HCT116 (cell line): ENCODE measurements at regions not wholly inside any gene's neighbourhood (a gene's known extent, or its start where the extent isn't known, plus 50 kb on each side); places are given as distances from the start of the nearest gene placed in this dataset.

Experiments
- ATAC-seq: fragments of 200-7000 bp; cut with Tn5 transposase; 2 replicates; pipeline ENCODE4 v1.9.1; 2020; ENCODE audit warnings: mild to moderate bottlenecking, moderate library complexity
- BruUV-seq: library from RNA; stranded (reverse); fragments of 400-500 nt; replicated peaks from 2 replicates; lab custom pipeline; 2021; lab: Mats Ljungman, UMichigan
- CTCF ChIA-PET: fragments of 300-600 bp; sonication (Branson Sonifier 250); formaldehyde crosslinking; loops from one replicate; lab custom pipeline; 2021; ENCODE audit warnings: antibody characterized with exemption; lab: Charles Lee
- POLR2A ChIA-PET: fragments of 300-600, 350-600 bp; sonication (Branson Sonifier 250); formaldehyde crosslinking; loops from one replicate; lab custom pipeline; 2021; ENCODE audit warnings: antibody characterized with exemption; lab: Charles Lee
- RAD21 ChIA-PET, 2 experiments: fragments of 300-600 bp; sonication (Branson Sonifier 250); formaldehyde crosslinking; loops; one replicate each; lab custom pipeline; 2023; ENCODE audit warnings: low total read pairs in 2 of 2; ENCODE audit not compliant: uncharacterized antibody in 2 of 2, unreplicated experiment in 2 of 2, low non-redundant PET in 1 of 2; lab: Charles Lee
- DNase-seq: peaks from one replicate; pipeline ENCODE4 v3.0.0-alpha.2; 2010; ENCODE audit warnings: low read depth, low spot score
- H2AFZ ChIP-seq: fragments of 200-600 bp; shearing (Covaris generic), sonication (generic); 2 replicates; pipeline ENCODE4 v1.6.1; 2017; ENCODE audit warnings: low read depth, mixed run types, mixed read lengths, antibody characterized with exemption, low read length; ENCODE audit not compliant: poor library complexity, severe bottlenecking
- H3K27ac ChIP-seq: 2 replicates; pipeline ENCODE4 v1.5.1; 2012; ENCODE audit warnings: low read depth, low read length
- H3K27me3 ChIP-seq: fragments of 200-600 bp; sonication (generic); 2 replicates; pipeline ENCODE4 v1.6.1; 2016; ENCODE audit warnings: mixed run types, low read length, mixed read lengths; ENCODE audit not compliant: insufficient read depth
- H3K36me3 ChIP-seq, 2 experiments: fragments of 200-500 bp in 1 of 2; fragments of 200-600 bp in 1 of 2; sonication (Bioruptor generic) in 1 of 2; sonication (generic) in 1 of 2; 2 replicates each; pipeline versions ENCODE4 v1.5.1 to v1.6.1; 2014 to 2016; ENCODE audit warnings: low read length in 2 of 2, inconsistent platforms in 1 of 2, mixed read lengths in 1 of 2, mixed run types in 1 of 2; ENCODE audit not compliant: insufficient read depth in 2 of 2, control insufficient read depth in 1 of 2
- H3K4me1 ChIP-seq, 2 experiments: fragments of 200-600 bp in 1 of 2; sonication (generic) in 1 of 2; 2 replicates each; pipeline versions ENCODE4 v1.5.1 to v1.6.1; 2012 to 2017; ENCODE audit warnings: low read length in 2 of 2, inconsistent platforms in 1 of 2, mild to moderate bottlenecking in 1 of 2, mixed read lengths in 1 of 2, mixed run types in 1 of 2, moderate library complexity in 1 of 2; ENCODE audit not compliant: insufficient read depth in 2 of 2, control insufficient read depth in 1 of 2
- H3K4me2 ChIP-seq: fragments of 200-600 bp; sonication (generic); 2 replicates; pipeline ENCODE4 v1.6.1; 2017; ENCODE audit warnings: mixed run types, low read length, mixed read lengths
- H3K4me3 ChIP-seq, 2 experiments: fragments of 200-600 bp in 1 of 2; sonication (generic) in 1 of 2; replicated peaks in 1 of 2; 2 replicates each; pipeline ENCODE4 v1.5.1; 2011 to 2016; ENCODE audit warnings: low read length in 2 of 2, control low read depth in 1 of 2, low read depth in 1 of 2, mild to moderate bottlenecking in 1 of 2, mixed read lengths in 1 of 2, mixed run types in 1 of 2
- H3K79me2 ChIP-seq: fragments of 200-600 bp; sonication (generic); 2 replicates; pipeline ENCODE4 v1.6.1; 2017; ENCODE audit warnings: mild to moderate bottlenecking, mixed run types, low read length, moderate library complexity, mixed read lengths; ENCODE audit not compliant: insufficient read depth
- H3K9ac ChIP-seq: fragments of 200-600 bp; sonication (generic); 2 replicates; pipeline ENCODE4 v1.6.1; 2016; ENCODE audit warnings: low read length, mixed read lengths
- H3K9me2 ChIP-seq: fragments of 200-600 bp; sonication (generic), shearing (Covaris generic); 2 replicates; pipeline ENCODE4 v1.6.1; 2017; ENCODE audit warnings: mixed run types, mild to moderate bottlenecking, moderate library complexity; ENCODE audit not compliant: insufficient read depth
- H3K9me3 ChIP-seq, 2 experiments: fragments of 200-500 bp in 1 of 2; fragments of 200-600 bp in 1 of 2; sonication (Bioruptor generic) in 1 of 2; sonication (generic) in 1 of 2; 2 replicates each; pipeline ENCODE4 v1.6.1; 2014 to 2017; ENCODE audit warnings: low read length in 2 of 2, mixed read lengths in 2 of 2, inconsistent platforms in 1 of 2, low read depth in 1 of 2, mild to moderate bottlenecking in 1 of 2, mixed run types in 1 of 2, moderate library complexity in 1 of 2; ENCODE audit not compliant: control insufficient read depth in 1 of 2, insufficient read depth in 1 of 2
- H4K20me1 ChIP-seq: fragments of 200-600 bp; sonication (generic), shearing (Covaris generic); 2 replicates; pipeline ENCODE4 v1.6.1; 2017; ENCODE audit warnings: mixed run types, mild to moderate bottlenecking, moderate library complexity; ENCODE audit not compliant: insufficient read depth
- CBX3 ChIP-seq: IDR thresholded peaks from 2 replicates; pipeline ENCODE4 v1.6.1; 2012; ENCODE audit warnings: low read depth
- EZH2 ChIP-seq: fragments of 200-600 bp; sonication (generic); IDR thresholded peaks from 2 replicates; pipeline ENCODE4 v1.6.1; 2017; ENCODE audit warnings: antibody characterized with exemption, mixed run types
- FOSL1 ChIP-seq: IDR thresholded peaks from 2 replicates; pipeline ENCODE4 v1.6.1; 2012; ENCODE audit warnings: low read depth
- POLR2AphosphoS5 ChIP-seq: IDR thresholded peaks from 2 replicates; pipeline ENCODE4 v1.6.1; 2011; ENCODE audit warnings: mild to moderate bottlenecking, low read depth, low read length, moderate library complexity
- SIN3A ChIP-seq: IDR thresholded peaks from 2 replicates; pipeline ENCODE4 v1.6.1; 2012; ENCODE audit warnings: low read depth
- SP1 ChIP-seq: IDR thresholded peaks from 2 replicates; pipeline ENCODE4 v1.6.1; 2012; ENCODE audit warnings: low read depth
- SRF ChIP-seq: IDR thresholded peaks from 2 replicates; pipeline ENCODE4 v1.6.1; 2012; ENCODE audit warnings: low read depth
- ZNF274 ChIP-seq: fragments of 200-500 bp; sonication (Bioruptor generic); IDR thresholded peaks from 2 replicates; pipeline ENCODE4 v1.6.1; 2014; ENCODE audit warnings: mild to moderate bottlenecking, low read depth, low read length, inconsistent platforms
- intact Hi-C: fragments of 100-400 bp; cut with micrococcal nuclease; formaldehyde crosslinking; loops from 2 replicates; pipeline ENCODE4 v1.10.0; 2022
- TF ChIP-seq, protein P1 (sequence below): IDR thresholded peaks from 2 replicates; pipeline ENCODE4 v1.6.1; 2012; ENCODE audit warnings: low read depth
- TF ChIP-seq, protein P2 (sequence below): IDR thresholded peaks from 2 replicates; pipeline ENCODE4 v1.6.1; 2011; ENCODE audit warnings: mild to moderate bottlenecking, low read length, moderate library complexity; ENCODE audit not compliant: insufficient replicate concordance; ENCODE audit errors: extremely low read depth
- TF ChIP-seq, protein P3 (sequence below): IDR thresholded peaks from 2 replicates; pipeline ENCODE4 v1.6.1; 2012

DNA sequence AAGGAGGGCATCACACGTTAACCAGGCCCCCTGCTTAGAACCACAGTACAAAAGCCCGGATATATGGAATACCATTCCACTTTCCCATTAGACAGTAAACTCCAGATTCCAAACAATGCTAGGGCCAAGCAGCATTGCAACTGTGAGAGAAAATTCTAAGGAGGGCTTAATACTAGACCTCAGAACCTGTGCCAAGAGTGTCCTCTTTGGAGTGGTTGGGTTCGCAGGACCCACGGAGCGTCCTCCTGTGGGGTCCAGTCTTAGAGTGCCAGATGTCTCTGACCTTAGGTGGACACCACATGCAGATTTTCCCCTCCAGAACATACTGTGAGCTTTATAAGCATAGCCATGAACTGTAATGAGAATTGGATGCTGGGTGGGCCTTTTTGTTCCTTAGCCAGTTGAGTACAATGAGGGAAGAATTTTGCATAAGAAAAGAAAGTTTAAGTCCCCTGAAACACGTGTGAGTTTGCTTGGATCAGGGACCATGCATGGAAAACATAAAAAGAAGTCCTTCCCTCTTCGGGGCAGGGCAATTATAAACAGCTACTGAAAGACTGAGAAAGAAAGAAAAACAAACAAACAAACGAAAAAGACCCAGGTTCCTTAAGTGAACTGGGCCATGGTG is 325.7 kb downstream of the NEK10 start:
- RAD21 ChIA-PET = no interaction called here
- no TSS peak for BruUV-seq

More for the DNA sequence above, 325.7 kb downstream of the NEK10 start:
- Histone ChIP-seq H3K9ac (no peak overlapping the region), H3K9me3 (no peaks in the 10 kb centered on the region), H4K20me1 (no peaks in the 10 kb centered on the region), H3K27ac (no peak overlapping the region), H3K79me2 (no peaks in the 10 kb centered on the region), H3K9me2 (no peaks in the 10 kb centered on the region), H3K4me2 (no peak overlapping the region), H3K4me1 (no peaks in the 10 kb centered on the region), H3K27me3 (no peaks in the 10 kb centered on the region), H3K4me3 (no peak overlapping the region), H3K36me3 (no peaks in the 10 kb centered on the region), H2AFZ (no peak overlapping the region)
- no peak for ATAC-seq
- TF ChIP-seq SP1 (no peak), ZNF274 (no peak), SRF (no peak), EZH2 (no peak), POLR2AphosphoS5 (no peak), CBX3 (no peak), SIN3A (no peak), FOSL1 (no peak)
- TF ChIP-seq, protein P1, sequence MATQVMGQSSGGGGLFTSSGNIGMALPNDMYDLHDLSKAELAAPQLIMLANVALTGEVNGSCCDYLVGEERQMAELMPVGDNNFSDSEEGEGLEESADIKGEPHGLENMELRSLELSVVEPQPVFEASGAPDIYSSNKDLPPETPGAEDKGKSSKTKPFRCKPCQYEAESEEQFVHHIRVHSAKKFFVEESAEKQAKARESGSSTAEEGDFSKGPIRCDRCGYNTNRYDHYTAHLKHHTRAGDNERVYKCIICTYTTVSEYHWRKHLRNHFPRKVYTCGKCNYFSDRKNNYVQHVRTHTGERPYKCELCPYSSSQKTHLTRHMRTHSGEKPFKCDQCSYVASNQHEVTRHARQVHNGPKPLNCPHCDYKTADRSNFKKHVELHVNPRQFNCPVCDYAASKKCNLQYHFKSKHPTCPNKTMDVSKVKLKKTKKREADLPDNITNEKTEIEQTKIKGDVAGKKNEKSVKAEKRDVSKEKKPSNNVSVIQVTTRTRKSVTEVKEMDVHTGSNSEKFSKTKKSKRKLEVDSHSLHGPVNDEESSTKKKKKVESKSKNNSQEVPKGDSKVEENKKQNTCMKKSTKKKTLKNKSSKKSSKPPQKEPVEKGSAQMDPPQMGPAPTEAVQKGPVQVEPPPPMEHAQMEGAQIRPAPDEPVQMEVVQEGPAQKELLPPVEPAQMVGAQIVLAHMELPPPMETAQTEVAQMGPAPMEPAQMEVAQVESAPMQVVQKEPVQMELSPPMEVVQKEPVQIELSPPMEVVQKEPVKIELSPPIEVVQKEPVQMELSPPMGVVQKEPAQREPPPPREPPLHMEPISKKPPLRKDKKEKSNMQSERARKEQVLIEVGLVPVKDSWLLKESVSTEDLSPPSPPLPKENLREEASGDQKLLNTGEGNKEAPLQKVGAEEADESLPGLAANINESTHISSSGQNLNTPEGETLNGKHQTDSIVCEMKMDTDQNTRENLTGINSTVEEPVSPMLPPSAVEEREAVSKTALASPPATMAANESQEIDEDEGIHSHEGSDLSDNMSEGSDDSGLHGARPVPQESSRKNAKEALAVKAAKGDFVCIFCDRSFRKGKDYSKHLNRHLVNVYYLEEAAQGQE = no peak
- TF ChIP-seq, protein P2, sequence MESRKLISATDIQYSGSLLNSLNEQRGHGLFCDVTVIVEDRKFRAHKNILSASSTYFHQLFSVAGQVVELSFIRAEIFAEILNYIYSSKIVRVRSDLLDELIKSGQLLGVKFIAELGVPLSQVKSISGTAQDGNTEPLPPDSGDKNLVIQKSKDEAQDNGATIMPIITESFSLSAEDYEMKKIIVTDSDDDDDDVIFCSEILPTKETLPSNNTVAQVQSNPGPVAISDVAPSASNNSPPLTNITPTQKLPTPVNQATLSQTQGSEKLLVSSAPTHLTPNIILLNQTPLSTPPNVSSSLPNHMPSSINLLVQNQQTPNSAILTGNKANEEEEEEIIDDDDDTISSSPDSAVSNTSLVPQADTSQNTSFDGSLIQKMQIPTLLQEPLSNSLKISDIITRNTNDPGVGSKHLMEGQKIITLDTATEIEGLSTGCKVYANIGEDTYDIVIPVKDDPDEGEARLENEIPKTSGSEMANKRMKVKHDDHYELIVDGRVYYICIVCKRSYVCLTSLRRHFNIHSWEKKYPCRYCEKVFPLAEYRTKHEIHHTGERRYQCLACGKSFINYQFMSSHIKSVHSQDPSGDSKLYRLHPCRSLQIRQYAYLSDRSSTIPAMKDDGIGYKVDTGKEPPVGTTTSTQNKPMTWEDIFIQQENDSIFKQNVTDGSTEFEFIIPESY = no peak
- TF ChIP-seq, protein P3, sequence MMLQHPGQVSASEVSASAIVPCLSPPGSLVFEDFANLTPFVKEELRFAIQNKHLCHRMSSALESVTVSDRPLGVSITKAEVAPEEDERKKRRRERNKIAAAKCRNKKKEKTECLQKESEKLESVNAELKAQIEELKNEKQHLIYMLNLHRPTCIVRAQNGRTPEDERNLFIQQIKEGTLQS = no peak
- intact Hi-C loops = no loop called here
- DNase-seq = no peak
- POLR2A ChIA-PET = no interaction called here
- CTCF ChIA-PET = no interaction called here
